Stimulated activated CD4-positive, alpha-beta T cell treated with anti-CD3 and anti-CD28 coated beads, TNF-alpha, amount 100 ng/mL, for 1 hour (primary cell): ENCODE measurements at regions not wholly inside any gene's neighbourhood (a gene's known extent, or its start where the extent isn't known, plus 50 kb on each side); places are given as distances from the start of the nearest gene placed in this dataset.
"Not testable (repeated sequence)": the region's sequence is repeated elsewhere in the genome, so short reads cannot be mapped to it uniquely, and the experiment has no call there.

Experiments
- DNase-seq, 3 donors: peaks; one replicate each; pipeline ENCODE4 v3.0.0-alpha.2; 2020; ENCODE audit warnings: low read depth in 3 of 3, low spot score in 1 of 3

- DNase-seq: no peak
Observed at GRCh38 chr2:2773692-2774091, 442.6 kb upstream of the MYT1L start.

DNA sequence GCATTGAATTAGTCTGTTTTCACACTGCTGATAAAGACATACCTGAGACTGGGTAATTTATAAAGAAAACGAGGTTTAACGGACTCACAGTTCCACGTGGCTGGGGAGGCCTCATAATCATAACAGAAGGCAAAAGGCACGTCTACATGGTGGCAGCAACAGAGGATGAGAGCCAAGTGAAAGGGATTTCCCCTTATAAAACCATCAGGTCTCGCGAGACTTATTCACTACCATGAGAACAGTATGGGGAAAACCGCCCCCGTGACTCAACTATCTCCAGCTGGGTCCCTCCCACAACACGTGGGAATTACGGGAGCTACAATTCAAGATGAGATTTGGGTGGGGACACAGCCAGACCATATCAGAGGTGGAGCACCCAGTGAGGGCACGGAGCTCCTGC is 442.0 kb upstream of the MYT1L start:
- DNase-seq: not testable (repeated sequence)

- DNase-seq: no peak
Observed at GRCh38 chr2:2771721-2772411, 440.8 kb upstream of the MYT1L start.

DNA sequence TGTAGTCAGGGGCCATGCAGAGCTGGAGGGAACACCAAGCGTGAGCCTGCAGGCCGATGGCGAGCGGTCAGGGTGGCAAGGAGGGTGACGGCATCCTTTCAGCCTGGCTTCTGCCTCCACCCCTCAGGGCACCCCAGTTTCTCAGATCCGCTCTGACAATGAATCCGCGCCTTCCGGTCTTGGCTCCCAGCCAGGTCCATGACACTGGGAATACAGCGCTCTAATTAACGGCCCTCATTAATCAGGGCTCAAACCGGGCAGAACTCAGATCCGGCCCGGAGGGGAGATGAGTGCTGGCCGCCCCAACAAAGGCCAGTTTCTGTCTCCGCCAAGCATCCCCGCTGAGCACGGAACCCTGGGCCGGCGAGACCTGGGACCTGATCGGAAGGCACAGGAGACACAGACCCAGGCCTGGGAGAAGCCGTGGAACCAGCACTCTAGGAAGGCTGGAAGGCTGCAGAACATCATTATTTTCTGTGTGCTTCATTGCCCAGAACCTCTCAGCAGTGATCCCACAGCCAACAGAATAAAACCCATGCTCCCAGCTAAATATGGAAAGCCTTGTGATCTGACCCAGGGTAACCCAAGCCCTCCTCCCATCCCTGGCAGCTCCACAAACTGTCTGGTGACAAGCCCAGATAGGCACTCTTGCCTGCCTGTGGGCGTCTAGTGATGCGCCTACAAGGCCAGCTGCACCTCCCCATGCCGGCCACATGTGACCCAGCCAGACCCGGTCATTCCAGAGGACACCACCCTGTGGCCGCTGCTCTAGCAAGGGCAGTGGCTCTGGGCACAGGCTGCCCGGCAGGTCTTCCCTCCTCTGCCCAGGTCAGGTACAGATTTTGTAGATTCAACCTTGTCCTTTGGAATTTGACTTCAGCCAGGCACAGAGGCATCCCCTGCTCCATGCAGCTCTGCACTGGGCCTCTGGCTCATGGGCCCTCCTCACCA is 438.7 kb upstream of the MYT1L start:
- DNase-seq: no peak

DNA sequence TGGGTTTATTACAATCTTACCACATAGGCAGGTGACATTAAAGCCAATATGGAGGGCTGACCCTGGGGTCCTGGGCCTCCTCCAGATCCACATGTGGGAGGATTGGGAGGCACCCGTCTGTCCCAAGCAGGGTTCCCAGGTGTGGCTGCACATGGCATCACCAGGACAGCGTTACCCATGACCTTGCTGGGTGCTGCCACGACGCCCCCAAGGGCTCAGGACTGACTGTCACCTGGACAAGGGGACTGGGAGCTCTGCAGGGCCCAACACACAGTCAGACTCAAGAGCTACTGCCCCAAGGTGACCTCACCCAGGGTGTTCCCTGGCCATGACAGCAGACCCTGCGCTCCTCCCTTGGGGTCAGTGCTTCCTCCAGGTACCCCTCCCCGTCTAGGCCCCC is 437.4 kb upstream of the MYT1L start:
- DNase-seq: no peak

- no peak for DNase-seq
Observed at GRCh38 chr2:2767837-2768236, 436.8 kb upstream of the MYT1L start.

- DNase-seq: no peak
Observed at GRCh38 chr2:2765839-2766495, 434.9 kb upstream of the MYT1L start.

DNA sequence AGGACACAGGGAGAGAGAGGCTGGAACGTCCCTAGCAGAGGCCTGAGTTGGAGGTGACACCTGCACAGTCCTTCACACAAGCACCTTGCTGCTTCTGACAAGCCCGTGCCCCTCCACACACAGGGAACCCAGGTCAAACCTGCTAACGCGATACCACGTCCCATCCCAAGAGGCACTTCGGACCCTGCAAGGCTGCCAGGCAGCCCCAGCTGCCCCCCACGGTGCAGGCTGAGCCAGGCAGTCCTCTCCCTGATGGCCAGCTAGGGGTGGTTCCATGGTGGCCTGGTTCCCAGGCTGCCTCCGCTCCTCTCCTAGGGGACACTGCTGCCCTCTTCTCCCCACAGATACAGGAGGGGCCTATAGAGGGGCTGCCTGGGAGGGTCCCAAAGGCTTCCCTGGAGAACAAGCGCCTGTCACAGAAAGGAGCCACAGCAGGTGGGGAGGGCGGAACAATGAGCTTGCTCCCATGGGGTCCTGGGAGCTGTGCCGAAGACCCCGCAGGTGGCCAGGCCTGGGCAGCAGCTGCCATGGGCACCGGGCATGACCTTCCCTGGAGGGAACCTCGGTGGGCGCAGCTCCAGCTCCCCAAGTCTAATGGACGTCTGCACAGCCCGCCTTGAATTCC is 434.2 kb upstream of the MYT1L start:
- no peak for DNase-seq

- no peak for DNase-seq
Observed at GRCh38 chr2:2764739-2765138, 433.7 kb upstream of the MYT1L start.

DNA sequence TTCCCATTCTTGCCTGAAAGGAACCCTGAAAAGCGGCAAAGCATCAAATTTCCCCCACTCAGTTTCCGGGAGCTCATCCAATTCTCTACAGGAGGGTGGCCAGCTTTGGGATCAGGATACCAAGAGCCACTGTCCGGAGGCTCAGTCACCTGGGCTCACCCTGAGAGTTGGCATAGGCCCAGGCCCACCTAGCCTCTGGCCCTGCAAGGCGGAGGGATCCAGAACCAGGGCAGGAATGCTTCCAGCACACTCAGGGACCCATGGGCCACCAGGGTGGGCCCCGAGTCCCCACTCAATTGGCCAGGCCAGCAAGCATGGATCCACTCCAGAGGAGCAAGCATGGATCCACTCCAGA is 432.9 kb upstream of the MYT1L start:
- DNase-seq: no peak

DNA sequence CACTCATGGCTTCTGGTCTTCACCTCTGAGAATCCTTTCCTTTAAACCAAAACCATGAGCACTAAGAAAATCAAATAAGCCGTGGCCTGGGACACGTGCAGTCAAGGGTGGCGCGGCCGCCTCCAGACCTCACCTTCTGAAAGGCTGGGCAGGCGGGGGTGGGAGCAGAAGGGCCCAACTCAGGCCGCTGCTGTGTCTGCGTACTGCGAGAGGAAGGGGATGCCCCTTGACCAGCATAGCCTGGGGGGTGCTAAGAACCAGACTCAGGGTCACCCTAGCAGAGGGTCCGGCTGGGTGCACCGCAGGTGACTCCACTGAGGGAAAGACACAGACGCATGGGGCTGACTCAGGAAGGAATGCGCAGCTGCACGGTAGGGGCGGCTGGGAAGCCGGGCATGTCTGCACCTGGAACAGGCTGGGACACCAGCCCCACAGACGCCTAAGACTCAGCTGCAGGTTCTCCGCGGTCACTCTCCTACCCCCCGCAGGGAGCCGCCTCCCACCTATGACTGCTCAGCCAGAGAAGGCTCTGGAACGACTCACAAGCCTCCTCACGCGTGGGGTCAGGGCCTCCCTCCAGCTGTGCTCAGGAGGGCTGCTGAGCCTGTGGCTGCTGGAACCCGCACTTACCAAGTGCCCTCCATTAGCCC is 432.4 kb upstream of the MYT1L start:
- DNase-seq: no peak

DNA sequence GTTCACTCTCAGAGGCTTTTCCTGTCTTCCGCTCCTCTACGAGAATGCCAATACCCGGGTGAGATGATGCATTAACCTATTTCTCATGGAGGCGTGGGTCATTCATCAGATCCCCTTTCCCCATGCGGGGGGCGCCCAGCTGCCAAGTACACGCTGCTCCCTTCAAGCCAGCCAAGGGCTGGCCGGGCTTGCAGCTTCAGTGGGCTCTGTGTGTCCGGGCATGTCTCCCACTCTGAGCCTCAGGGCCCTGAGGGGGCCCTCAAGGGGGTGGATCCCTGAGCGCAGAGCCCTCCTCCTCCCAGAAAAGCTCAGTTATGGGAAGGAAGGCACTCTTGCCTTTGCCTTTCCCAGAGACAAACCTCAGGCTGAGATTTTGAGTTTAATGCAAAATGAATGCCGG is 431.8 kb upstream of the MYT1L start:
- DNase-seq: no peak

- DNase-seq: no peak
Observed at GRCh38 chr2:2762166-2762908, 431.3 kb upstream of the MYT1L start.

GRCh38 chr2:2758793-2759367 is 427.8 kb upstream of the MYT1L start:
- DNase-seq: no peak

- DNase-seq: no peak
Observed at GRCh38 chr2:2757764-2758163, 426.7 kb upstream of the MYT1L start.

- DNase-seq: no peak
Observed at GRCh38 chr2:2756886-2757285, 425.8 kb upstream of the MYT1L start.

GRCh38 chr2:2755990-2756389 is 424.9 kb upstream of the MYT1L start:
- DNase-seq: no peak

GRCh38 chr2:2754940-2755339 is 423.9 kb upstream of the MYT1L start:
- no peak for DNase-seq

GRCh38 chr2:2751715-2752315 is 420.7 kb upstream of the MYT1L start:
- DNase-seq: no peak
